Large intestine (tissue), 3 donors: ENCODE measurements at regions not wholly inside any gene's neighbourhood (a gene's known extent, or its start where the extent isn't known, plus 50 kb on each side); places are given as distances from the start of the nearest gene placed in this dataset.

ENCODE experiments used
- DNase-seq, 2 donors: peaks; one replicate each; pipeline versions ENCODE4 v3.0.0 to v3.0.0-alpha.2; 2013
- H3K27ac ChIP-seq: one replicate; pipeline ENCODE4 v1.5.1; 2013; ENCODE audit warnings: low read length
- H3K27me3 ChIP-seq: 2 replicates; pipeline ENCODE4 v1.6.1; 2013; ENCODE audit warnings: low read length; ENCODE audit not compliant: control insufficient read depth, insufficient read depth
- H3K36me3 ChIP-seq: 2 replicates; pipeline ENCODE4 v1.6.1; 2013; ENCODE audit warnings: low read length; ENCODE audit not compliant: control insufficient read depth, insufficient read depth
- H3K4me1 ChIP-seq: one replicate; pipeline ENCODE4 v1.6.1; 2013; ENCODE audit warnings: low read length; ENCODE audit not compliant: control insufficient read depth, insufficient read depth
- H3K4me3 ChIP-seq: one replicate; pipeline ENCODE4 v1.5.1; 2013; ENCODE audit warnings: low read length
- H3K9me3 ChIP-seq: one replicate; pipeline ENCODE4 v1.6.1; 2013; ENCODE audit warnings: mild to moderate bottlenecking, low read depth, low read length, moderate library complexity; ENCODE audit not compliant: control insufficient read depth
- WGBS: methylation state at CpG from one replicate; pipeline ENCODE4 v1.1.5; 2013; ENCODE audit warnings: low lambda C conversion rate; ENCODE audit not compliant: insufficient coverage; 5-methylcytosine and 5-hydroxymethylcytosine counted together

GRCh38 chr2:102986826-102987490 is 225.1 kb downstream of the TMEM182 start:
- Histone ChIP-seq H3K4me1 (no peaks in the 10 kb centered on the region), H3K36me3 (no peaks in the 10 kb centered on the region), H3K4me3 (no peak overlapping the region), H3K9me3 (no peaks in the 10 kb centered on the region), H3K27me3 (no peaks in the 10 kb centered on the region), H3K27ac (no peak overlapping the region)
- no peak for DNase-seq
- no CpG with 5 or more reads among the region's 5 CpGs for WGBS

- Histone ChIP-seq H3K4me1 (no peaks in the 10 kb centered on the region), H3K36me3 (no peaks in the 10 kb centered on the region), H3K27me3 (no peaks in the 10 kb centered on the region), H3K9me3 (no peaks in the 10 kb centered on the region), H3K4me3 (no peak overlapping the region), H3K27ac (no peak overlapping the region)
- WGBS, result no CpG with 5 or more reads among the region's 5 CpGs
- no peak for DNase-seq
Measured at GRCh38 chr2:102992607-102993006, 230.8 kb downstream of the TMEM182 start.

GRCh38 chr2:102999958-103000357 is 238.1 kb downstream of the TMEM182 start:
- Histone ChIP-seq H3K4me3 (no peak overlapping the region), H3K27ac (no peak overlapping the region), H3K9me3 (no peaks in the 10 kb centered on the region), H3K36me3 (no peaks in the 10 kb centered on the region), H3K4me1 (no peaks in the 10 kb centered on the region), H3K27me3 (no peaks in the 10 kb centered on the region)
- DNase-seq, result no peak
- WGBS, result no CpG with 5 or more reads among the region's 5 CpGs

GRCh38 chr2:103002954-103003353 is 241.1 kb downstream of the TMEM182 start:
- DNase-seq, result no peak
- Histone ChIP-seq H3K27me3 (no peaks in the 10 kb centered on the region), H3K4me3 (no peak overlapping the region), H3K4me1 (no peaks in the 10 kb centered on the region), H3K36me3 (no peaks in the 10 kb centered on the region), H3K9me3 (no peaks in the 10 kb centered on the region), H3K27ac (no peak overlapping the region)
- WGBS, result 60% methylated on average over 1 of the region's 4 CpGs

GRCh38 chr2:103003750-103004260 is 242.0 kb downstream of the TMEM182 start:
- 67% methylated on average over 1 of the region's 9 CpGs for WGBS
- Histone ChIP-seq H3K27ac (no peak overlapping the region), H3K4me3 (no peak overlapping the region), H3K9me3 (no peaks in the 10 kb centered on the region), H3K36me3 (no peaks in the 10 kb centered on the region), H3K27me3 (no peaks in the 10 kb centered on the region), H3K4me1 (no peaks in the 10 kb centered on the region)
- DNase-seq, result no peak

- Histone ChIP-seq H3K36me3 (no peaks in the 10 kb centered on the region), H3K4me1 (no peaks in the 10 kb centered on the region), H3K27me3 (no peaks in the 10 kb centered on the region), H3K4me3 (no peak overlapping the region), H3K27ac (no peak overlapping the region), H3K9me3 (no peaks in the 10 kb centered on the region)
- 17% methylated on average over 1 of the region's 2 CpGs for WGBS
- no peak for DNase-seq
Measured at GRCh38 chr2:103004426-103004942, 242.7 kb downstream of the TMEM182 start.

GRCh38 chr2:103005393-103005792 is 243.6 kb downstream of the TMEM182 start:
- no peak overlapping the region for H3K27ac ChIP-seq
- H3K36me3 ChIP-seq, result no peaks in the 10 kb centered on the region
- no peak overlapping the region for H3K4me3 ChIP-seq
- no peaks in the 10 kb centered on the region for H3K4me1 ChIP-seq
- no peak for DNase-seq
- no peaks in the 10 kb centered on the region for H3K9me3 ChIP-seq
- 92% methylated on average over 2 of the region's 3 CpGs for WGBS
- no peaks in the 10 kb centered on the region for H3K27me3 ChIP-seq

GRCh38 chr2:103007086-103007485 is 245.3 kb downstream of the TMEM182 start:
- H3K9me3 ChIP-seq, result no peaks in the 10 kb centered on the region
- no peak for DNase-seq
- WGBS, result 94% methylated on average over 2 of the region's 3 CpGs

GRCh38 chr2:103008586-103008985 is 246.8 kb downstream of the TMEM182 start:
- Histone ChIP-seq H3K27me3 (no peaks in the 10 kb centered on the region), H3K4me3 (no peak overlapping the region), H3K36me3 (no peaks in the 10 kb centered on the region), H3K9me3 (no peaks in the 10 kb centered on the region), H3K4me1 (no peaks in the 10 kb centered on the region), H3K27ac (no peak overlapping the region)
- WGBS, result no CpG with 5 or more reads among the region's 6 CpGs
- DNase-seq, result no peak

More at GRCh38 chr2:103007086-103007485, 245.3 kb downstream of the TMEM182 start:
- no peak overlapping the region for H3K4me3 ChIP-seq
- H3K4me1 ChIP-seq, result no peaks in the 10 kb centered on the region
- no peaks in the 10 kb centered on the region for H3K27me3 ChIP-seq
- H3K36me3 ChIP-seq, result no peaks in the 10 kb centered on the region
- H3K27ac ChIP-seq, result no peak overlapping the region

- 47% methylated on average over 3 of the region's 5 CpGs for WGBS
- no peak overlapping the region for H3K27ac ChIP-seq
- no peak for DNase-seq
Measured at GRCh38 chr2:103009871-103010270, 248.0 kb downstream of the TMEM182 start.

GRCh38 chr2:103010306-103010705 is 248.5 kb downstream of the TMEM182 start:
- Histone ChIP-seq H3K4me3 (no peak overlapping the region), H3K9me3 (no peaks in the 10 kb centered on the region), H3K4me1 (no peaks in the 10 kb centered on the region), H3K36me3 (no peaks in the 10 kb centered on the region), H3K27me3 (no peaks in the 10 kb centered on the region), H3K27ac (no peak overlapping the region)
- DNase-seq, result no peak
- 93% methylated on average over 3 of the region's 6 CpGs for WGBS

More at GRCh38 chr2:103009871-103010270, 248.0 kb downstream of the TMEM182 start:
- Histone ChIP-seq H3K27me3 (no peaks in the 10 kb centered on the region), H3K36me3 (no peaks in the 10 kb centered on the region), H3K4me1 (no peaks in the 10 kb centered on the region), H3K9me3 (no peaks in the 10 kb centered on the region), H3K4me3 (no peak overlapping the region)
